ENCODE measurements at regions not wholly inside any gene's neighbourhood (a gene's known extent, or its start where the extent isn't known, plus 50 kb on each side); places are given as distances from the start of the nearest gene placed in this dataset.

- H3K9ac ChIP-seq (ENCODE audit: low read depth in 1 of 2, low read length in 2 of 2): no peak overlapping the region
- no peaks in the 10 kb centered on the region for H3K27me3 ChIP-seq (ENCODE audit: control insufficient read depth in 2 of 2, insufficient read depth in 2 of 2, low read length in 2 of 2)
- H3K9me3 ChIP-seq (ENCODE audit: control insufficient read depth in 2 of 2, low read length in 2 of 2): no peaks in the 10 kb centered on the region
- no peaks in the 10 kb centered on the region for H3K4me1 ChIP-seq (ENCODE audit: control insufficient read depth in 2 of 2, insufficient read depth in 2 of 2, low read length in 2 of 2)
- no peak overlapping the region for H3K4me3 ChIP-seq (ENCODE audit: low read length in 2 of 2)
- H3K27ac ChIP-seq (ENCODE audit: low read depth in 2 of 2, low read length in 2 of 2): no peak overlapping the region
- no peaks in the 10 kb centered on the region for H3K36me3 ChIP-seq (ENCODE audit: control insufficient read depth in 2 of 2, insufficient read depth in 2 of 2, low read length in 2 of 2)
These were observed 442.4 kb upstream of the SGCG start for GRCh38 chr13:22738357-22738756.

GRCh38 chr13:22740264-22740663, 440.5 kb upstream of the SGCG start:
- Histone ChIP-seq H3K4me1 (ENCODE audit: control insufficient read depth in 2 of 2, insufficient read depth in 2 of 2, low read length in 2 of 2) (no peaks in the 10 kb centered on the region), H3K9ac (ENCODE audit: low read depth in 1 of 2, low read length in 2 of 2) (no peak overlapping the region), H3K4me3 (ENCODE audit: low read length in 2 of 2) (no peak overlapping the region), H3K9me3 (ENCODE audit: control insufficient read depth in 2 of 2, low read length in 2 of 2) (no peaks in the 10 kb centered on the region), H3K27me3 (ENCODE audit: control insufficient read depth in 2 of 2, insufficient read depth in 2 of 2, low read length in 2 of 2) (no peaks in the 10 kb centered on the region), H3K36me3 (ENCODE audit: control insufficient read depth in 2 of 2, insufficient read depth in 2 of 2, low read length in 2 of 2) (no peaks in the 10 kb centered on the region), H3K27ac (ENCODE audit: low read depth in 2 of 2, low read length in 2 of 2) (no peak overlapping the region)

DNA sequence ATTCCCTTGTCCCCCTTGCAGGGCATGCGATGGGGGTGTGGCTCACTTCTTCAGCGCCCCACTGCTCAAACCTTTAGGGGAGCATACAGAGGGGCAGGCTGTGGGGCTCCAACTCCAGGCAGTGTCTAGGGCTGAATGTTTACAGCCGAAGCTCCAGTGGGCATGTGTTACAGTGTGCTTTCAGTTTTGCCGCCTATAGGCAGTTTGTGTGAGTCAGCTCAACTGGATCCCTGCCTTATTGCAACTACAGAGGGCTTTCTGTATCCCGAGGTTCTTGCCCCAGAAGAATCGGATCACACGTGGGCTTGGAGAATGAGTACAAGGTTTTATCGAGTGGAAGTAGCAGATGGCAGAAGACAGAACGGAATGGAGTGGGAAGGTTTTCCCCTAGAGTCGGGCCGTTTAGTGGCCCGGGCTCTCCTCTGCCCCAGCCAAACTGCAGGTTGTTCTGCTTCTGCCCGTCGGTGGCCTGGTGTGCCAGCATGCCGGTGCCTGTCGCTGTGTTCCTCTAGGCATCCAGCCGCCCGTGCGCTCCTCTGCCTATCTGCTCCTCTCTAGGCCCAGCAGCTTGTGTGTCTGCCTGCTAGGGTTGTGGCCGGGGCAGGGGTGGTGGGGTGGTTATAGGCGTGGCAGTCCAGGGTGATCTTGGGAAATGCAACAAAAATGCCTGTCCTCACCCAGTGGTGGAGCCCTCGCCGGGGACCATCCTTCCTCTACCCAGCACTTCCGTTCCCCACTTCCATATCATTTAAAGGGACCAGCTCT, 435.9 kb upstream of the SGCG start:
- Histone ChIP-seq H3K4me1 (ENCODE audit: control insufficient read depth in 2 of 2, insufficient read depth in 2 of 2, low read length in 2 of 2) (no peaks in the 10 kb centered on the region), H3K4me3 (ENCODE audit: low read length in 2 of 2) (no peak overlapping the region), H3K9me3 (ENCODE audit: control insufficient read depth in 2 of 2, low read length in 2 of 2) (no peaks in the 10 kb centered on the region), H3K27me3 (ENCODE audit: control insufficient read depth in 2 of 2, insufficient read depth in 2 of 2, low read length in 2 of 2) (no peaks in the 10 kb centered on the region), H3K36me3 (ENCODE audit: control insufficient read depth in 2 of 2, insufficient read depth in 2 of 2, low read length in 2 of 2) (no peaks in the 10 kb centered on the region), H3K9ac (ENCODE audit: low read depth in 1 of 2, low read length in 2 of 2) (no peak overlapping the region), H3K27ac (ENCODE audit: low read depth in 2 of 2, low read length in 2 of 2) (no peak overlapping the region)

GRCh38 chr13:22748866-22749577, 431.8 kb upstream of the SGCG start:
- Histone ChIP-seq H3K4me1 (ENCODE audit: control insufficient read depth in 2 of 2, insufficient read depth in 2 of 2, low read length in 2 of 2) (no peaks in the 10 kb centered on the region), H3K27ac (ENCODE audit: low read depth in 2 of 2, low read length in 2 of 2) (no peak overlapping the region), H3K36me3 (ENCODE audit: control insufficient read depth in 2 of 2, insufficient read depth in 2 of 2, low read length in 2 of 2) (no peaks in the 10 kb centered on the region), H3K4me3 (ENCODE audit: low read length in 2 of 2) (no peak overlapping the region), H3K27me3 (ENCODE audit: control insufficient read depth in 2 of 2, insufficient read depth in 2 of 2, low read length in 2 of 2) (no peaks in the 10 kb centered on the region), H3K9me3 (ENCODE audit: control insufficient read depth in 2 of 2, low read length in 2 of 2) (no peaks in the 10 kb centered on the region), H3K9ac (ENCODE audit: low read depth in 1 of 2, low read length in 2 of 2) (no peak overlapping the region)

DNA sequence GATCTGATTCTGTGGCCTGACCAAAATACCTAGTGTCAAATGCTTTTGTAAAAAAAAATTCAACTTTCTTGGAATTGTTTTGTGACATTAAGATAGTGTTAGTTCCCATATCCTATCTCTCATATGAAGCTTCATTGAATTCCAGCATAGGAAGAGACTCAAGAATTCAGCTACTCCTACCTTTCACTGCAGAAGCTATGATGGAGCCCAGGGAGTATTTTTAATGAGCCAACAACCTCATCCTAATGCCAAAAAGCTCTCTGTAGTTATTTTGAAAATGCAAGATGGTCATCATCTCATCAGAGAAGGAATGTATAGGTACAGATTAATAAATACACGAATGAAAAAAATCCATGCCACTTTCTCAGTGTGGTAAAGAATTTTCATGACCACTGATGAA, 431.2 kb upstream of the SGCG start:
- no peak overlapping the region for H3K9ac ChIP-seq (ENCODE audit: low read depth in 1 of 2, low read length in 2 of 2)
- no peaks in the 10 kb centered on the region for H3K9me3 ChIP-seq (ENCODE audit: control insufficient read depth in 2 of 2, low read length in 2 of 2)
- no peaks in the 10 kb centered on the region for H3K36me3 ChIP-seq (ENCODE audit: control insufficient read depth in 2 of 2, insufficient read depth in 2 of 2, low read length in 2 of 2)
- no peak overlapping the region for H3K27ac ChIP-seq (ENCODE audit: low read depth in 2 of 2, low read length in 2 of 2)
- H3K4me3 ChIP-seq (ENCODE audit: low read length in 2 of 2): no peak overlapping the region
- no peaks in the 10 kb centered on the region for H3K27me3 ChIP-seq (ENCODE audit: control insufficient read depth in 2 of 2, insufficient read depth in 2 of 2, low read length in 2 of 2)
- no peaks in the 10 kb centered on the region for H3K4me1 ChIP-seq (ENCODE audit: control insufficient read depth in 2 of 2, insufficient read depth in 2 of 2, low read length in 2 of 2)

DNA sequence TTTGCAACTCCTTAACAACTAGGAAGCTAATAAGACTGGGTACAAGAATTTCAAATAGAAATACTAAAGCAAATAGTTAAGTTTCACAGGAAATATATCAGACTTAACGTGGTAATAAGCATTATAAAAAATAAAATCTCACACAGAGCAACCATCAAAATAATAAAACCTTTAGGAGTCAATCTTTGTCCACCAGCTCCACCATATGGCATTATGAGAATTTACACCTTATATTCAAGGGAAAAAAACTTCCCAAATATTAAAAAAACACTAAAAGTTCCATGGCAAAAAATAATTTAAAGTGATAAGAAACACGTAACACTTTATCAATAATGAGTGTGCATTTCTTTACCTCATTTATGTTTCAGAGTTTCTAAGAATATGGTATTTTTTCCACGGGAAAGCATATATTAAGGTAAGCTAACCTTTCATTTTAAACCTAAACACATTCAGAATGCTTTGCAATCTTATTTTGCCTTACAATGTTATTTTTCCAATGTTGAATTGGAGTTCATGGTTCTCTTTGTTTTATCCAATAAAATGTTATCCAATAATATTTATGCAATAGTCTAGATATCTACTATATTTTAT, 423.2 kb upstream of the SGCG start:
- H3K27me3 ChIP-seq (ENCODE audit: control insufficient read depth in 2 of 2, insufficient read depth in 2 of 2, low read length in 2 of 2): no peaks in the 10 kb centered on the region
- H3K4me1 ChIP-seq (ENCODE audit: control insufficient read depth in 2 of 2, insufficient read depth in 2 of 2, low read length in 2 of 2): no peaks in the 10 kb centered on the region
- H3K27ac ChIP-seq (ENCODE audit: low read depth in 2 of 2, low read length in 2 of 2): no peak overlapping the region
- no peaks in the 10 kb centered on the region for H3K9me3 ChIP-seq (ENCODE audit: control insufficient read depth in 2 of 2, low read length in 2 of 2)
- no peaks in the 10 kb centered on the region for H3K36me3 ChIP-seq (ENCODE audit: control insufficient read depth in 2 of 2, insufficient read depth in 2 of 2, low read length in 2 of 2)
- no peak overlapping the region for H3K9ac ChIP-seq (ENCODE audit: low read depth in 1 of 2, low read length in 2 of 2)
- no peak overlapping the region for H3K4me3 ChIP-seq (ENCODE audit: low read length in 2 of 2)

GRCh38 chr13:22758245-22758644, 422.5 kb upstream of the SGCG start:
- Histone ChIP-seq H3K36me3 (ENCODE audit: control insufficient read depth in 2 of 2, insufficient read depth in 2 of 2, low read length in 2 of 2) (no peaks in the 10 kb centered on the region), H3K9ac (ENCODE audit: low read depth in 1 of 2, low read length in 2 of 2) (no peak overlapping the region), H3K9me3 (ENCODE audit: control insufficient read depth in 2 of 2, low read length in 2 of 2) (no peaks in the 10 kb centered on the region), H3K4me3 (ENCODE audit: low read length in 2 of 2) (no peak overlapping the region), H3K27ac (ENCODE audit: low read depth in 2 of 2, low read length in 2 of 2) (no peak overlapping the region), H3K27me3 (ENCODE audit: control insufficient read depth in 2 of 2, insufficient read depth in 2 of 2, low read length in 2 of 2) (no peaks in the 10 kb centered on the region), H3K4me1 (ENCODE audit: control insufficient read depth in 2 of 2, insufficient read depth in 2 of 2, low read length in 2 of 2) (no peaks in the 10 kb centered on the region)

GRCh38 chr13:22761709-22762108, 419.1 kb upstream of the SGCG start:
- Histone ChIP-seq H3K4me3 (ENCODE audit: low read length in 2 of 2) (no peak overlapping the region), H3K27me3 (ENCODE audit: control insufficient read depth in 2 of 2, insufficient read depth in 2 of 2, low read length in 2 of 2) (no peaks in the 10 kb centered on the region), H3K27ac (ENCODE audit: low read depth in 2 of 2, low read length in 2 of 2) (no peak overlapping the region), H3K36me3 (ENCODE audit: control insufficient read depth in 2 of 2, insufficient read depth in 2 of 2, low read length in 2 of 2) (no peaks in the 10 kb centered on the region), H3K9me3 (ENCODE audit: control insufficient read depth in 2 of 2, low read length in 2 of 2) (no peaks in the 10 kb centered on the region), H3K4me1 (ENCODE audit: control insufficient read depth in 2 of 2, insufficient read depth in 2 of 2, low read length in 2 of 2) (no peaks in the 10 kb centered on the region), H3K9ac (ENCODE audit: low read depth in 1 of 2, low read length in 2 of 2) (no peak overlapping the region)

- Histone ChIP-seq H3K4me1 (ENCODE audit: control insufficient read depth in 2 of 2, insufficient read depth in 2 of 2, low read length in 2 of 2) (no peaks in the 10 kb centered on the region), H3K36me3 (ENCODE audit: control insufficient read depth in 2 of 2, insufficient read depth in 2 of 2, low read length in 2 of 2) (no peaks in the 10 kb centered on the region), H3K4me3 (ENCODE audit: low read length in 2 of 2) (no peak overlapping the region), H3K9me3 (ENCODE audit: control insufficient read depth in 2 of 2, low read length in 2 of 2) (no peaks in the 10 kb centered on the region), H3K9ac (ENCODE audit: low read depth in 1 of 2, low read length in 2 of 2) (no peak overlapping the region), H3K27ac (ENCODE audit: low read depth in 2 of 2, low read length in 2 of 2) (no peak overlapping the region), H3K27me3 (ENCODE audit: control insufficient read depth in 2 of 2, insufficient read depth in 2 of 2, low read length in 2 of 2) (no peaks in the 10 kb centered on the region)
These were observed 415.2 kb upstream of the SGCG start for GRCh38 chr13:22765547-22765946.

- Histone ChIP-seq H3K27ac (ENCODE audit: low read depth in 2 of 2, low read length in 2 of 2) (no peak overlapping the region), H3K27me3 (ENCODE audit: control insufficient read depth in 2 of 2, insufficient read depth in 2 of 2, low read length in 2 of 2) (no peaks in the 10 kb centered on the region), H3K9ac (ENCODE audit: low read depth in 1 of 2, low read length in 2 of 2) (no peak overlapping the region), H3K36me3 (ENCODE audit: control insufficient read depth in 2 of 2, insufficient read depth in 2 of 2, low read length in 2 of 2) (no peaks in the 10 kb centered on the region), H3K4me1 (ENCODE audit: control insufficient read depth in 2 of 2, insufficient read depth in 2 of 2, low read length in 2 of 2) (no peaks in the 10 kb centered on the region), H3K4me3 (ENCODE audit: low read length in 2 of 2) (no peak overlapping the region), H3K9me3 (ENCODE audit: control insufficient read depth in 2 of 2, low read length in 2 of 2) (no peaks in the 10 kb centered on the region)
These were observed 409.9 kb upstream of the SGCG start for GRCh38 chr13:22770891-22771290.

Measured in mucosa of rectum (tissue), 2 donors.